Fibroblast of lung (primary cell): ENCODE measurements at regions not wholly inside any gene's neighbourhood (a gene's known extent, or its start where the extent isn't known, plus 50 kb on each side); places are given as distances from the start of the nearest gene placed in this dataset.
"Not testable (repeated sequence)": the region's sequence is repeated elsewhere in the genome, so short reads cannot be mapped to it uniquely, and the experiment has no call there.

Experiments
- DNase-seq, 2 donors: peaks; one replicate each; pipeline versions ENCODE4 v3.0.0 to v3.0.0-alpha.2; 2010; ENCODE audit warnings: low read depth in 2 of 2
- H2AFZ ChIP-seq: 2 replicates; pipeline ENCODE4 v1.5.1; 2012; ENCODE audit warnings: low read length, control low read depth, inconsistent platforms
- H3K27ac ChIP-seq: 2 replicates; pipeline ENCODE4 v1.5.1; 2011; ENCODE audit warnings: low read length, control low read depth; ENCODE audit not compliant: insufficient read depth
- H3K27me3 ChIP-seq: 2 replicates; pipeline ENCODE4 v1.5.1; 2011; ENCODE audit warnings: mild to moderate bottlenecking, low read length; ENCODE audit not compliant: control insufficient read depth, insufficient read depth
- H3K36me3 ChIP-seq: 2 replicates; pipeline ENCODE4 v1.5.1; 2011; ENCODE audit warnings: low read length; ENCODE audit not compliant: control insufficient read depth, insufficient read depth
- H3K4me1 ChIP-seq: 2 replicates; pipeline ENCODE4 v1.5.1; 2011; ENCODE audit warnings: low read length; ENCODE audit not compliant: control insufficient read depth, insufficient read depth; ENCODE audit errors: extremely low read depth
- H3K4me2 ChIP-seq: 2 replicates; pipeline ENCODE4 v1.5.1; 2011; ENCODE audit warnings: low read length, control low read depth; ENCODE audit not compliant: insufficient read depth; ENCODE audit errors: extremely low read depth
- H3K4me3 ChIP-seq, 4 experiments: fragments of 200-600 bp in 1 of 4; sonication (generic) in 1 of 4; replicated peaks in 1 of 4; 2 replicates each; pipeline ENCODE4 v1.5.1; 2011 to 2016; ENCODE audit warnings: low read length in 4 of 4, low read depth in 3 of 4, mild to moderate bottlenecking in 3 of 4, control low read depth in 2 of 4, inconsistent platforms in 1 of 4, mixed read lengths in 1 of 4; ENCODE audit not compliant: insufficient read depth in 1 of 4; ENCODE audit errors: control extremely low read depth in 1 of 4
- H3K79me2 ChIP-seq: 2 replicates; pipeline ENCODE4 v1.5.1; 2012; ENCODE audit warnings: mild to moderate bottlenecking, low read length, inconsistent platforms; ENCODE audit not compliant: control insufficient read depth, insufficient read depth
- H3K9ac ChIP-seq: 2 replicates; pipeline ENCODE4 v1.5.1; 2011; ENCODE audit warnings: mild to moderate bottlenecking, low read length, control low read depth; ENCODE audit not compliant: insufficient read depth
- H3K9me3 ChIP-seq: 2 replicates; pipeline ENCODE4 v1.5.1; 2012; ENCODE audit warnings: low read depth, low read length; ENCODE audit not compliant: control insufficient read depth, insufficient read depth
- H4K20me1 ChIP-seq: 2 replicates; pipeline ENCODE4 v1.5.1; 2011; ENCODE audit warnings: low read length; ENCODE audit not compliant: control insufficient read depth, insufficient read depth; ENCODE audit errors: extremely low read depth
- EZH2 ChIP-seq: IDR thresholded peaks from 2 replicates; pipeline ENCODE4 v1.5.1; 2012; ENCODE audit warnings: low read length, control low read depth, mild to moderate bottlenecking; ENCODE audit errors: missing control alignments
- TF ChIP-seq, protein P1 (sequence below), 2 donors: IDR thresholded peaks in 1 of 2; conservative IDR thresholded peaks in 1 of 2; 1 replicate in 1 of 2; 2 replicates in 1 of 2; pipeline ENCODE4 v1.5.1; 2011 to 2012; ENCODE audit warnings: low read length in 2 of 2, control low read depth in 1 of 2, inconsistent platforms in 1 of 2, low read depth in 1 of 2, mild to moderate bottlenecking in 1 of 2

- Histone ChIP-seq H3K9ac (no peak overlapping the region), H3K9me3 (no peaks in the 10 kb centered on the region), H3K36me3 (no peaks in the 10 kb centered on the region), H2AFZ (no peak overlapping the region), H3K79me2 (no peaks in the 10 kb centered on the region), H3K4me2 (no peak overlapping the region), H3K4me3 (no peak overlapping the region), H3K27me3 (no peaks in the 10 kb centered on the region), H3K4me1 (no peaks in the 10 kb centered on the region), H3K27ac (no peak overlapping the region), H4K20me1 (no peaks in the 10 kb centered on the region)
- TF ChIP-seq, protein P1, sequence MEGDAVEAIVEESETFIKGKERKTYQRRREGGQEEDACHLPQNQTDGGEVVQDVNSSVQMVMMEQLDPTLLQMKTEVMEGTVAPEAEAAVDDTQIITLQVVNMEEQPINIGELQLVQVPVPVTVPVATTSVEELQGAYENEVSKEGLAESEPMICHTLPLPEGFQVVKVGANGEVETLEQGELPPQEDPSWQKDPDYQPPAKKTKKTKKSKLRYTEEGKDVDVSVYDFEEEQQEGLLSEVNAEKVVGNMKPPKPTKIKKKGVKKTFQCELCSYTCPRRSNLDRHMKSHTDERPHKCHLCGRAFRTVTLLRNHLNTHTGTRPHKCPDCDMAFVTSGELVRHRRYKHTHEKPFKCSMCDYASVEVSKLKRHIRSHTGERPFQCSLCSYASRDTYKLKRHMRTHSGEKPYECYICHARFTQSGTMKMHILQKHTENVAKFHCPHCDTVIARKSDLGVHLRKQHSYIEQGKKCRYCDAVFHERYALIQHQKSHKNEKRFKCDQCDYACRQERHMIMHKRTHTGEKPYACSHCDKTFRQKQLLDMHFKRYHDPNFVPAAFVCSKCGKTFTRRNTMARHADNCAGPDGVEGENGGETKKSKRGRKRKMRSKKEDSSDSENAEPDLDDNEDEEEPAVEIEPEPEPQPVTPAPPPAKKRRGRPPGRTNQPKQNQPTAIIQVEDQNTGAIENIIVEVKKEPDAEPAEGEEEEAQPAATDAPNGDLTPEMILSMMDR (conservative IDR thresholded peaks at IDR 0.05 in 1 of 2, IDR thresholded peaks at IDR 0.05 in 1 of 2; ENCODE audit: low read depth in 1 of 2, low read length in 2 of 2): no peak
- no peak for TF ChIP-seq EZH2
- no peak for DNase-seq
Measured at GRCh38 chr2:163897799-163898198, 162.0 kb upstream of the FIGN start.

GRCh38 chr2:163893444-163893843 is 157.6 kb upstream of the FIGN start:
- not testable (repeated sequence) for H3K36me3 ChIP-seq, H2AFZ ChIP-seq, H4K20me1 ChIP-seq, DNase-seq, H3K4me1 ChIP-seq, H3K9me3 ChIP-seq, H3K27me3 ChIP-seq, H3K4me2 ChIP-seq, H3K4me3 ChIP-seq, H3K27ac ChIP-seq, H3K79me2 ChIP-seq, H3K9ac ChIP-seq

- no peak overlapping the region for H3K27ac ChIP-seq
- TF ChIP-seq, protein P1 (conservative IDR thresholded peaks at IDR 0.05 in 1 of 2, IDR thresholded peaks at IDR 0.05 in 1 of 2; ENCODE audit: low read depth in 1 of 2, low read length in 2 of 2): no peak
- TF ChIP-seq EZH2: no peak
- H3K4me2 ChIP-seq: no peak overlapping the region
- no peaks in the 10 kb centered on the region for H3K4me1 ChIP-seq
- no peaks in the 10 kb centered on the region for H3K36me3 ChIP-seq
- no peak for DNase-seq
- no peak overlapping the region for H3K9ac ChIP-seq
- no peak overlapping the region for H2AFZ ChIP-seq
- H3K4me3 ChIP-seq: no peak overlapping the region
- H3K9me3 ChIP-seq: no peaks in the 10 kb centered on the region
- H4K20me1 ChIP-seq: no peaks in the 10 kb centered on the region
- no peaks in the 10 kb centered on the region for H3K79me2 ChIP-seq
- no peaks in the 10 kb centered on the region for H3K27me3 ChIP-seq
Measured at GRCh38 chr2:163888591-163888990, 152.8 kb upstream of the FIGN start.
